ENCODE measurements at regions not wholly inside any gene's neighbourhood (a gene's known extent, or its start where the extent isn't known, plus 50 kb on each side); places are given as distances from the start of the nearest gene placed in this dataset.

DNA sequence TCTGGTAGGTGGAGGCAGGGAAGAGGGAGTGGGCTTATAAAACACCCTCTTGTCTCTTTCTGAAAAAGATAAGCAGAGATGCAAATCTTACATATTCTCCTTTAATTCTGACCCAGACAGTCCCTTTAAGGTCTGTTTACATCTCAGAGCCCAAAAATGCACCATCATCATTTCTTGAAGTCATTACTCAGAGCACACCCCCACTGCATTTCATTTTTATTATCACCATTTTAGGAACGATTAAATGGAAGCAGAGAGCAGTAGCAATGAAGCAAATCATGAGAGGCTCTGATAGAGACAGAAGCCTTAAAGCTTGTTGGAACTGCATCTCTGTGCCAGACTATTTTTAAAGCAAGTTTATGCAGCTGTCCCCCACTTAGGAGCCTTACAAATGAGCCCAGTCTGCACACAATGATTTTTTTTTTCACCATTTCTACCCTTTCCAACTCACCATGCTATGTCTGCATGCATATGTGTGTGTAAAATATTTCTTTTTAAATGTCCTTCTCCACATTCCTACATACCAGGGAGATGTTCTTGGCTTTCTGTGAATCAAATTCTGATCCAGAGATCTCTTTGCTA, 311.0 kb downstream of the GRIN2B start:
- TF ChIP-seq, protein P1, sequence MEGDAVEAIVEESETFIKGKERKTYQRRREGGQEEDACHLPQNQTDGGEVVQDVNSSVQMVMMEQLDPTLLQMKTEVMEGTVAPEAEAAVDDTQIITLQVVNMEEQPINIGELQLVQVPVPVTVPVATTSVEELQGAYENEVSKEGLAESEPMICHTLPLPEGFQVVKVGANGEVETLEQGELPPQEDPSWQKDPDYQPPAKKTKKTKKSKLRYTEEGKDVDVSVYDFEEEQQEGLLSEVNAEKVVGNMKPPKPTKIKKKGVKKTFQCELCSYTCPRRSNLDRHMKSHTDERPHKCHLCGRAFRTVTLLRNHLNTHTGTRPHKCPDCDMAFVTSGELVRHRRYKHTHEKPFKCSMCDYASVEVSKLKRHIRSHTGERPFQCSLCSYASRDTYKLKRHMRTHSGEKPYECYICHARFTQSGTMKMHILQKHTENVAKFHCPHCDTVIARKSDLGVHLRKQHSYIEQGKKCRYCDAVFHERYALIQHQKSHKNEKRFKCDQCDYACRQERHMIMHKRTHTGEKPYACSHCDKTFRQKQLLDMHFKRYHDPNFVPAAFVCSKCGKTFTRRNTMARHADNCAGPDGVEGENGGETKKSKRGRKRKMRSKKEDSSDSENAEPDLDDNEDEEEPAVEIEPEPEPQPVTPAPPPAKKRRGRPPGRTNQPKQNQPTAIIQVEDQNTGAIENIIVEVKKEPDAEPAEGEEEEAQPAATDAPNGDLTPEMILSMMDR (IDR thresholded peaks at IDR 0.05; ENCODE audit: insufficient read depth, low read length) = no peak
- no peak for TF ChIP-seq POLR2AphosphoS5 (IDR thresholded peaks at IDR 0.05; ENCODE audit: low read depth)
- TF ChIP-seq GABPA (IDR thresholded peaks at IDR 0.05; ENCODE audit: low read depth) = no peak
